ENCODE measurements at regions not wholly inside any gene's neighbourhood (a gene's known extent, or its start where the extent isn't known, plus 50 kb on each side); places are given as distances from the start of the nearest gene placed in this dataset.

DNA sequence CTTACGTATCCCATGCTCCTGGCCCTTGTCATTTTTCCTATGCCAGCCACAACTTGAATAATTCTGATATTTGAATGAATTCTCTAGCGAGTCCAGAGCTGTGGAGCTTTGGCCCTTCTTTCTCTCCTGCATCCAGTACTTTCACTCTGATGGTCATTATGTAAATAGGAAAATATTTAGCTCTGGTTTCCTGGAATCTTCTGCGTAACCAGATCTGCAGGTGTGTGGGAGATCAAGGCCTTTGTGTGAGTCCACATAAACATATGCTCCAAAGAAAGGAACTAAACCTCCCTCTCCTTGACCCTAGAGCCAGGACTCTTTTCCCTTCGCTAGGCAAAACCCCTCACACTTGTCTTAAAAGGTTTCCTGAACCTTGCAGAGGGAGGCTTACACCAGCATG is 132.5 kb upstream of the THBS1 start:
- H3K36me3 ChIP-seq (ENCODE audit: control insufficient read depth, insufficient read depth, low read length), result no peaks in the 10 kb centered on the region
- ATAC-seq, result no peak
- BruUV-seq (replicated peaks), result no TSS peak
- H3K4me3 ChIP-seq (ENCODE audit: low read depth in 2 of 2, low read length in 2 of 2), result no peak overlapping the region
- ChIA-PET CTCF (no interaction called here), POLR2A (no interaction called here)
- no peak for DNase-seq (ENCODE audit: low read depth, low spot score)
- no peak for TF ChIP-seq POLR2AphosphoS5 (IDR thresholded peaks at IDR 0.05; ENCODE audit: low read depth, low read length)
- TF ChIP-seq, protein P1, sequence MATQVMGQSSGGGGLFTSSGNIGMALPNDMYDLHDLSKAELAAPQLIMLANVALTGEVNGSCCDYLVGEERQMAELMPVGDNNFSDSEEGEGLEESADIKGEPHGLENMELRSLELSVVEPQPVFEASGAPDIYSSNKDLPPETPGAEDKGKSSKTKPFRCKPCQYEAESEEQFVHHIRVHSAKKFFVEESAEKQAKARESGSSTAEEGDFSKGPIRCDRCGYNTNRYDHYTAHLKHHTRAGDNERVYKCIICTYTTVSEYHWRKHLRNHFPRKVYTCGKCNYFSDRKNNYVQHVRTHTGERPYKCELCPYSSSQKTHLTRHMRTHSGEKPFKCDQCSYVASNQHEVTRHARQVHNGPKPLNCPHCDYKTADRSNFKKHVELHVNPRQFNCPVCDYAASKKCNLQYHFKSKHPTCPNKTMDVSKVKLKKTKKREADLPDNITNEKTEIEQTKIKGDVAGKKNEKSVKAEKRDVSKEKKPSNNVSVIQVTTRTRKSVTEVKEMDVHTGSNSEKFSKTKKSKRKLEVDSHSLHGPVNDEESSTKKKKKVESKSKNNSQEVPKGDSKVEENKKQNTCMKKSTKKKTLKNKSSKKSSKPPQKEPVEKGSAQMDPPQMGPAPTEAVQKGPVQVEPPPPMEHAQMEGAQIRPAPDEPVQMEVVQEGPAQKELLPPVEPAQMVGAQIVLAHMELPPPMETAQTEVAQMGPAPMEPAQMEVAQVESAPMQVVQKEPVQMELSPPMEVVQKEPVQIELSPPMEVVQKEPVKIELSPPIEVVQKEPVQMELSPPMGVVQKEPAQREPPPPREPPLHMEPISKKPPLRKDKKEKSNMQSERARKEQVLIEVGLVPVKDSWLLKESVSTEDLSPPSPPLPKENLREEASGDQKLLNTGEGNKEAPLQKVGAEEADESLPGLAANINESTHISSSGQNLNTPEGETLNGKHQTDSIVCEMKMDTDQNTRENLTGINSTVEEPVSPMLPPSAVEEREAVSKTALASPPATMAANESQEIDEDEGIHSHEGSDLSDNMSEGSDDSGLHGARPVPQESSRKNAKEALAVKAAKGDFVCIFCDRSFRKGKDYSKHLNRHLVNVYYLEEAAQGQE (IDR thresholded peaks at IDR 0.05; ENCODE audit: insufficient read depth in 1 of 2, low read depth in 2 of 2, low read length in 1 of 2), result no peak
- TF ChIP-seq, protein P2, sequence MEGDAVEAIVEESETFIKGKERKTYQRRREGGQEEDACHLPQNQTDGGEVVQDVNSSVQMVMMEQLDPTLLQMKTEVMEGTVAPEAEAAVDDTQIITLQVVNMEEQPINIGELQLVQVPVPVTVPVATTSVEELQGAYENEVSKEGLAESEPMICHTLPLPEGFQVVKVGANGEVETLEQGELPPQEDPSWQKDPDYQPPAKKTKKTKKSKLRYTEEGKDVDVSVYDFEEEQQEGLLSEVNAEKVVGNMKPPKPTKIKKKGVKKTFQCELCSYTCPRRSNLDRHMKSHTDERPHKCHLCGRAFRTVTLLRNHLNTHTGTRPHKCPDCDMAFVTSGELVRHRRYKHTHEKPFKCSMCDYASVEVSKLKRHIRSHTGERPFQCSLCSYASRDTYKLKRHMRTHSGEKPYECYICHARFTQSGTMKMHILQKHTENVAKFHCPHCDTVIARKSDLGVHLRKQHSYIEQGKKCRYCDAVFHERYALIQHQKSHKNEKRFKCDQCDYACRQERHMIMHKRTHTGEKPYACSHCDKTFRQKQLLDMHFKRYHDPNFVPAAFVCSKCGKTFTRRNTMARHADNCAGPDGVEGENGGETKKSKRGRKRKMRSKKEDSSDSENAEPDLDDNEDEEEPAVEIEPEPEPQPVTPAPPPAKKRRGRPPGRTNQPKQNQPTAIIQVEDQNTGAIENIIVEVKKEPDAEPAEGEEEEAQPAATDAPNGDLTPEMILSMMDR (IDR thresholded peaks at IDR 0.05), result no peak
- no peak for TF ChIP-seq TCF7L2 (IDR thresholded peaks at IDR 0.05; ENCODE audit: low read depth, low read length)
- TF ChIP-seq SIN3A (IDR thresholded peaks at IDR 0.05; ENCODE audit: borderline replicate concordance, insufficient read depth, low read depth, low read length), result no peak
- in situ Hi-C loops (cut with HindIII; ENCODE audit: low pct_unique_long_range_greater_than_20kb, low sequenced_read_pairs) (no loop called here), intact Hi-C loops (cut with micrococcal nuclease; ENCODE audit: unreplicated experiment) (no loop called here)
- no peaks in the 10 kb centered on the region for H3K9me3 ChIP-seq (ENCODE audit: control insufficient read depth, insufficient read depth, low read depth, low read length)
- H3K27me3 ChIP-seq (ENCODE audit: control insufficient read depth, insufficient read depth, low read length), result no peaks in the 10 kb centered on the region
- no peak overlapping the region for H3K27ac ChIP-seq (ENCODE audit: low read length)
- no peaks in the 10 kb centered on the region for H3K4me1 ChIP-seq (ENCODE audit: control insufficient read depth, insufficient read depth, low read length)

DNA sequence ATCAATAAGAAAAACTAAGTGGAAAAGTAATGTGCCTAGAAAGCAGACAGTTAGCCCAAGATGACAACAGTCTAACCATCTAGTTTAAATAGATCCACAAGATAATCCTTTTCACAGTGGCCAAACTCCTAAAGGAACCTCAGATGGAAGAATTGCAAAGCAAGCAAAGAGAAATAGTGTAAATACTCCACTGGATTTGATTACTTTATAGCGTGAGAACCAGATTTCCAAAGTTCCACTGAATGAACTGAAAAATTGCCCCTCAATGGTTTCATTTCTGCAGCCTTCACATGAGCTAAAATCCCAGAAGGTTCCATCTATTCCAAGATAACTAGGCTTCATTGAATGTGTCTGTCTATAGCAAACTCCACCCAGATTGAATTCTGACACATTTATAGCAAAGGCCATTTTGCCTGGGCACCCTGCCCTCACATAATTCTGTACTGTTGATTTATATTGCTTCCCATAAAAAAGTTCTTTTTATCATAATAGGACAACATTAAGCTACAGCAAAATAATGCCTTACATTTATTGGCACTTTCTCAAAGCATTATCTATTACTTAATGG is 129.7 kb upstream of the THBS1 start:
- ATAC-seq (no peak), DNase-seq (ENCODE audit: low read depth, low spot score) (no peak)
- ChIA-PET CTCF (no interaction called here), POLR2A (no interaction called here)
- Histone ChIP-seq H3K27ac (ENCODE audit: low read length) (no peak overlapping the region), H3K4me3 (ENCODE audit: low read depth in 2 of 2, low read length in 2 of 2) (no peak overlapping the region), H3K27me3 (ENCODE audit: control insufficient read depth, insufficient read depth, low read length) (no peaks in the 10 kb centered on the region), H3K36me3 (ENCODE audit: control insufficient read depth, insufficient read depth, low read length) (no peaks in the 10 kb centered on the region), H3K9me3 (ENCODE audit: control insufficient read depth, insufficient read depth, low read depth, low read length) (no peaks in the 10 kb centered on the region), H3K4me1 (ENCODE audit: control insufficient read depth, insufficient read depth, low read length) (no peaks in the 10 kb centered on the region)
- intact Hi-C loops (cut with micrococcal nuclease; ENCODE audit: unreplicated experiment) (no loop called here), in situ Hi-C loops (cut with HindIII; ENCODE audit: low pct_unique_long_range_greater_than_20kb, low sequenced_read_pairs) (no loop called here)
- BruUV-seq (replicated peaks), result no TSS peak
- TF ChIP-seq POLR2AphosphoS5 (IDR thresholded peaks at IDR 0.05; ENCODE audit: low read depth, low read length) (no peak), TCF7L2 (IDR thresholded peaks at IDR 0.05; ENCODE audit: low read depth, low read length) (no peak), SIN3A (IDR thresholded peaks at IDR 0.05; ENCODE audit: borderline replicate concordance, insufficient read depth, low read depth, low read length) (no peak)
- TF ChIP-seq, protein P2 (IDR thresholded peaks at IDR 0.05), result no peak
- TF ChIP-seq, protein P1 (IDR thresholded peaks at IDR 0.05; ENCODE audit: insufficient read depth in 1 of 2, low read depth in 2 of 2, low read length in 1 of 2), result no peak

Data from Panc1 (cell line).